Calu3 (cell line): ENCODE measurements at regions not wholly inside any gene's neighbourhood (a gene's known extent, or its start where the extent isn't known, plus 50 kb on each side); places are given as distances from the start of the nearest gene placed in this dataset.

ENCODE experiments used
- BruUV-seq: library from RNA; stranded (reverse); fragments of 400-500 nt; replicated peaks from 2 replicates; lab custom pipeline; 2021; lab: Mats Ljungman, UMichigan
- CTCF ChIA-PET: fragments of 300-600 bp; sonication (Branson Sonifier 250); formaldehyde crosslinking; loops from one replicate; lab custom pipeline; 2022; ENCODE audit warnings: antibody characterized with exemption; lab: Charles Lee
- DNase-seq: peaks from one replicate; pipeline ENCODE4 v3.0.0; 2022
- H3K27ac Mint-ChIP-seq: one replicate; pipeline ENCODE4 v1.8.0; 2022; ENCODE audit warnings: mixed read lengths; ENCODE audit not compliant: unreplicated experiment
- H3K27me3 Mint-ChIP-seq: one replicate; pipeline ENCODE4 v1.8.0; 2022; ENCODE audit warnings: mixed read lengths; ENCODE audit not compliant: unreplicated experiment
- H3K36me3 Mint-ChIP-seq: one replicate; pipeline ENCODE4 v1.8.0; 2022; ENCODE audit warnings: mild to moderate bottlenecking, moderate library complexity, mixed read lengths; ENCODE audit not compliant: insufficient read depth, unreplicated experiment
- H3K4me1 Mint-ChIP-seq: one replicate; pipeline ENCODE4 v1.8.0; 2022; ENCODE audit warnings: mild to moderate bottlenecking, low read depth, mixed read lengths; ENCODE audit not compliant: unreplicated experiment
- H3K4me3 Mint-ChIP-seq: one replicate; pipeline ENCODE4 v1.8.0; 2022; ENCODE audit warnings: mild to moderate bottlenecking, low read depth, moderate library complexity, mixed read lengths; ENCODE audit not compliant: unreplicated experiment
- H3K9me3 Mint-ChIP-seq: one replicate; pipeline ENCODE4 v1.8.0; 2022; ENCODE audit warnings: low read depth, mixed read lengths; ENCODE audit not compliant: unreplicated experiment
- intact Hi-C: fragments of 100-400 bp; cut with micrococcal nuclease; formaldehyde crosslinking; loops from one replicate; pipeline ENCODE4 v1.10.0; 2022; ENCODE audit not compliant: unreplicated experiment
- TF ChIP-seq, protein P1 (sequence below): fragments of 200-600 bp; IDR thresholded peaks from one replicate; pipeline ENCODE4 v1.8.0; 2022; ENCODE audit warnings: antibody characterized with exemption; ENCODE audit not compliant: unreplicated experiment

DNA sequence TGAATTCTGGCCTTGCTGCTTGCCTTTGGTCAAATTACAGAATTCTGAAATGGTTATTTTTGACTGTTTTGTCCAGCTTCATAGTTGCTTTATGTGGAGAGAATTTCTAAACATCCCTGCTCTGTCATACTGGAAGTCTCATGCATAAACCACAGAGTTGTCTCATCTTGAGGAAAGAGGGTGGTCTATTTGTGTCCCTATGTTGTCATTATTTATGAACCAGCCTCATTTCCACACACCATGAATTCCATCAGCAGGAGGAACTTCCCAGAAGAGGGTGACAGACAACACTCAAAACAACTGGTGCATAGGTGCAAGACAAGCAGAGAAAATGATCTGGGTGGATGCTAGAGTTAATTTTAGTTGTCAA lies 525.8 kb upstream of the GOT2 start:
- Mint-ChIP-seq H3K4me1 (no peaks in the 10 kb centered on the region), H3K4me3 (no peak overlapping the region), H3K9me3 (peaks cover 16% of the 10 kb centered on the region), H3K27ac (no peak overlapping the region), H3K36me3 (no peaks in the 10 kb centered on the region), H3K27me3 (no peaks in the 10 kb centered on the region)
- CTCF ChIA-PET = no interaction called here
- DNase-seq = no peak
- BruUV-seq = no TSS peak
- intact Hi-C loops = no loop called here
- TF ChIP-seq, protein P1, sequence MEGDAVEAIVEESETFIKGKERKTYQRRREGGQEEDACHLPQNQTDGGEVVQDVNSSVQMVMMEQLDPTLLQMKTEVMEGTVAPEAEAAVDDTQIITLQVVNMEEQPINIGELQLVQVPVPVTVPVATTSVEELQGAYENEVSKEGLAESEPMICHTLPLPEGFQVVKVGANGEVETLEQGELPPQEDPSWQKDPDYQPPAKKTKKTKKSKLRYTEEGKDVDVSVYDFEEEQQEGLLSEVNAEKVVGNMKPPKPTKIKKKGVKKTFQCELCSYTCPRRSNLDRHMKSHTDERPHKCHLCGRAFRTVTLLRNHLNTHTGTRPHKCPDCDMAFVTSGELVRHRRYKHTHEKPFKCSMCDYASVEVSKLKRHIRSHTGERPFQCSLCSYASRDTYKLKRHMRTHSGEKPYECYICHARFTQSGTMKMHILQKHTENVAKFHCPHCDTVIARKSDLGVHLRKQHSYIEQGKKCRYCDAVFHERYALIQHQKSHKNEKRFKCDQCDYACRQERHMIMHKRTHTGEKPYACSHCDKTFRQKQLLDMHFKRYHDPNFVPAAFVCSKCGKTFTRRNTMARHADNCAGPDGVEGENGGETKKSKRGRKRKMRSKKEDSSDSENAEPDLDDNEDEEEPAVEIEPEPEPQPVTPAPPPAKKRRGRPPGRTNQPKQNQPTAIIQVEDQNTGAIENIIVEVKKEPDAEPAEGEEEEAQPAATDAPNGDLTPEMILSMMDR = no peak

DNA sequence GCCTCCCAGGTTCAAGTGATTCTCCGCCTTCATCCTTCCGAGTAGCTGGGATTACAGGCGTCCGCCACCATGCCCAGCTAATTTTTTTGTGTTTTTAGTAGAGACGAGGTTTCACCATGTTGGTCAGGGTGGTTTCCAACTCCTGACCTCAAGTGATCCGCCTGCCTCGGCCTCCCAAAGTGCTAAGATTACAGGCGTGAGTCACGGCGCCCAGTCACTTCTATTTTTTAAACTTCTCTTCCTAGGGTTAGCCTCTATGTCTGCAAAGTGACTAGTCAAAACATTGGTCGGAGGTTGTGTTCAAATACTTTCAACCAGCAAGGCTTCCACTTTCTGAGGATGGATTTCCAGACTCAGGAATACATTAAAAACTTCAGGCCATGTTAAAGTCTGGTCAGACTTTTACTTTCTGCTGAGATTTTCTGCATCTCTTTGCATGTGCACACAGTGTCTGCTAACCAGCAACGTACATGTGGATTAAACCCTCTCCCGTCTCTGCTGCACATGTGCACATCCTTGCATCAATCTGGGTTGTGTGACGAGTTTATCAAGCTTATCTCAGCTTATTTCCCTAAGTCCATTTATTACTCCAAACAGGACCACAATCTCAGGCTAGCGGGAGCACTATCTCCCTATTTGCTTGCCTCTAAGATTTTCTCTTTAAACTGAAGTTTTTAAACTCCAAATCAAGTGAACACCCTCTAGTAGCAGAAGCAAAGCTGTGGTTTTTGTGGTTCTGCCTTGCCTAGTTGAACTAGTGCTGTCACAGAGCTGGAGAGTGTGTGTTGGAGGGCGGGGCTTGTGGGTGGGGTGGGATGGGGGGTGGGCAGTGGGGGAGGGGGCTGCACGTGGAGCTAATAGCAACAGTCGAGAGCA lies 525.2 kb upstream of the GOT2 start:
- Mint-ChIP-seq H3K27ac (no peak overlapping the region), H3K4me3 (no peak overlapping the region), H3K9me3 (peaks cover 16% of the 10 kb centered on the region), H3K36me3 (no peaks in the 10 kb centered on the region), H3K27me3 (no peaks in the 10 kb centered on the region), H3K4me1 (no peaks in the 10 kb centered on the region)
- no peak for DNase-seq
- CTCF ChIA-PET = no interaction called here
- intact Hi-C loops = no loop called here
- no TSS peak for BruUV-seq
- TF ChIP-seq, protein P1 = no peak

DNA sequence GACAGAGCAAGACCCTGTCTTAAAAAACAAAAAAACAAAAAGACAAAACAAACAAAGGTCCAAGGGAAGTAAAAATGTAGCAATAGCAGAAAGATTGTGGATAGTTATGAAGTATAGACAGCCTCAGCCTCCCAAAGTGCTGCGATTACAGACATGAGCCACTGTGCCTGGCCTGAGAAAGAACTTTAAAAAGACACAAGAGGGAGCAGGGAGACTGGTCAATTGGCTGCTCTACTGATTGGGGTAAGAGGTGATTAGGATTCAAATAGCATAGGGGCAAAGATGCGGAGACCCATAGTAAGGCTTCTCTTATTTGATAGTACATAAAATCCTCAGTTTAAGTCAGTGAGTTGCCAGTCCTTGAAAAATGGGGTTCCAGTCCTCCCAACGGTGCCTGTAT lies 518.2 kb upstream of the GOT2 start:
- TF ChIP-seq, protein P1 = no peak
- CTCF ChIA-PET = no interaction called here
- no TSS peak for BruUV-seq
- no peak overlapping the region for H3K4me3 Mint-ChIP-seq
- no peak overlapping the region for H3K27ac Mint-ChIP-seq
- no peaks in the 10 kb centered on the region for H3K27me3 Mint-ChIP-seq
- peaks cover 3% of the 10 kb centered on the region for H3K9me3 Mint-ChIP-seq
- intact Hi-C loops = no loop called here
- H3K36me3 Mint-ChIP-seq = no peaks in the 10 kb centered on the region
- H3K4me1 Mint-ChIP-seq = no peaks in the 10 kb centered on the region
- no peak for DNase-seq

DNA sequence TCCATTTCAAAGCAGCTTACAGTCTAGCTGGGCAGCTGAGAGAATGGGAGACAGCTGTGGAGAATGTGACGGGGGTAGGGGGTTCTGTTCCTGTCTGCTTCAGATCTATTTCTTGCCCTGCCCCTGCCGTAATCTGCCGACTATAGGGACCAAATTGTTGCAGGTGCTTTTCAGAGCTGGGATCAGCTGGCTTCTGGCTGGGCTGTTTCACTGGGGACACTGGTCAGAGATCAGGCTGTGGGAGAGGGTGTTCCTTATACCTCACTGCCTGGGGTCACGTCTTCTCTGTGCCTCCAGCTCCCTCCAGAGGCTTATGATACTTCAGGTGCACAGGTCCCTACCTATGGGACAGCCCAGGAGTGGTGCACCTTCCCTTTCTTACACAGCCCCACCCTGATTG lies 514.9 kb upstream of the GOT2 start:
- Mint-ChIP-seq H3K4me3 (no peak overlapping the region), H3K27ac (no peak overlapping the region), H3K27me3 (no peaks in the 10 kb centered on the region), H3K4me1 (no peaks in the 10 kb centered on the region), H3K36me3 (no peaks in the 10 kb centered on the region), H3K9me3 (peaks cover 9% of the 10 kb centered on the region)
- CTCF ChIA-PET = no interaction called here
- TF ChIP-seq, protein P1 = no peak
- BruUV-seq = no TSS peak
- no peak for DNase-seq
- intact Hi-C loops = no loop called here
